GM19238 (cell line): ENCODE measurements at regions not wholly inside any gene's neighbourhood (a gene's known extent, or its start where the extent isn't known, plus 50 kb on each side); places are given as distances from the start of the nearest gene placed in this dataset.
"Not testable (repeated sequence)": the region's sequence is repeated elsewhere in the genome, so short reads cannot be mapped to it uniquely, and the experiment has no call there.

Experiments
- DNase-seq: peaks from one replicate; pipeline ENCODE4 v3.0.0; 2011; ENCODE audit warnings: low spot score; ENCODE audit not compliant: insufficient read length

GRCh38 chrX:129361576-129361975 is 161.7 kb downstream of the SMARCA1 start:
- no peak for DNase-seq

GRCh38 chrX:129360175-129360574 is 163.1 kb downstream of the SMARCA1 start:
- peak; percentile 14 for DNase-seq

- no peak for DNase-seq
These were observed 164.0 kb downstream of the SMARCA1 start for GRCh38 chrX:129359269-129359668.

GRCh38 chrX:129357428-129357827 is 165.9 kb downstream of the SMARCA1 start:
- DNase-seq = not testable (repeated sequence)

- DNase-seq = no peak
These were observed 176.0 kb downstream of the SMARCA1 start for GRCh38 chrX:129347291-129347690.

GRCh38 chrX:129346574-129346973 is 176.7 kb downstream of the SMARCA1 start:
- DNase-seq = no peak

- DNase-seq = not testable (repeated sequence)
These were observed 186.0 kb downstream of the SMARCA1 start for GRCh38 chrX:129337264-129337663.

GRCh38 chrX:129323115-129323514 is 200.2 kb downstream of the SMARCA1 start:
- no peak for DNase-seq

- DNase-seq = no peak
These were observed 204.9 kb downstream of the SMARCA1 start for GRCh38 chrX:129318375-129318774.

- DNase-seq = no peak
These were observed 206.8 kb downstream of the SMARCA1 start for GRCh38 chrX:129316461-129316860.

GRCh38 chrX:129310000-129310399 is 213.3 kb downstream of the SMARCA1 start:
- DNase-seq = no peak

GRCh38 chrX:129262912-129263311 is 260.4 kb downstream of the SMARCA1 start:
- DNase-seq = no peak

- not testable (repeated sequence) for DNase-seq
These were observed 267.8 kb downstream of the SMARCA1 start for GRCh38 chrX:129255516-129255915.

- no peak for DNase-seq
These were observed 273.7 kb downstream of the SMARCA1 start for GRCh38 chrX:129249563-129249962.

GRCh38 chrX:129247642-129248041 is 275.6 kb downstream of the SMARCA1 start:
- DNase-seq = no peak

GRCh38 chrX:129239371-129239770 is 283.9 kb downstream of the SMARCA1 start:
- no peak for DNase-seq

GRCh38 chrX:129238011-129238410 is 285.3 kb downstream of the SMARCA1 start:
- no peak for DNase-seq

GRCh38 chrX:129235903-129236302 is 287.4 kb downstream of the SMARCA1 start:
- no peak for DNase-seq

GRCh38 chrX:129233786-129234185 is 289.5 kb downstream of the SMARCA1 start:
- DNase-seq = no peak

GRCh38 chrX:129230850-129231512 is 292.3 kb downstream of the SMARCA1 start:
- no peak for DNase-seq

GRCh38 chrX:129230168-129230567 is 293.1 kb downstream of the SMARCA1 start:
- no peak for DNase-seq

GRCh38 chrX:129227366-129227765 is 295.9 kb downstream of the SMARCA1 start:
- DNase-seq = no peak

GRCh38 chrX:129193357-129193756 is 329.9 kb downstream of the SMARCA1 start:
- DNase-seq = no peak

- no peak for DNase-seq
These were observed 335.1 kb downstream of the SMARCA1 start for GRCh38 chrX:129188231-129188630.
